Thoracic aorta (tissue), 2 donors: ENCODE measurements at regions not wholly inside any gene's neighbourhood (a gene's known extent, or its start where the extent isn't known, plus 50 kb on each side); places are given as distances from the start of the nearest gene placed in this dataset.

Source experiments
- ATAC-seq: fragments of 150-250 bp; one replicate; pipeline ENCODE4 v1.8.0; 2017; ENCODE audit warnings: low read depth; ENCODE audit not compliant: insufficient number of reproducible peaks, low FRiP score
- DNase-seq: peaks from one replicate; pipeline ENCODE4 v3.0.0-alpha.2; 2020; ENCODE audit warnings: low spot score
- H3K27ac ChIP-seq, 2 donors: fragments of 200-600 bp; sonication (generic); 1 replicate in 1 of 2; 2 replicates in 1 of 2; pipeline ENCODE4 v1.5.1; 2016; ENCODE audit warnings: mild to moderate bottlenecking in 2 of 2, moderate library complexity in 2 of 2
- H3K27me3 ChIP-seq: fragments of 200-600 bp; sonication (generic); replicated peaks from 2 replicates; pipeline ENCODE4 v1.6.0; 2016; ENCODE audit warnings: mild to moderate bottlenecking; ENCODE audit not compliant: insufficient read depth
- H3K36me3 ChIP-seq: fragments of 200-600 bp; sonication (generic); one replicate; pipeline ENCODE4 v1.5.1; 2016
- H3K4me1 ChIP-seq, 2 donors: fragments of 200-600 bp; sonication (generic); 1 replicate in 1 of 2; 2 replicates in 1 of 2; pipeline versions ENCODE4 v1.5.1 to v1.6.0; 2016; ENCODE audit warnings: low read depth in 2 of 2, mild to moderate bottlenecking in 1 of 2; ENCODE audit not compliant: control insufficient read depth in 1 of 2
- H3K4me3 ChIP-seq: fragments of 200-600 bp; sonication (generic); 2 replicates; pipeline ENCODE4 v1.5.1; 2016; ENCODE audit warnings: mild to moderate bottlenecking
- H3K9me3 ChIP-seq: fragments of 200-600 bp; sonication (generic); 2 replicates; pipeline ENCODE4 v1.5.1; 2016
- CTCF ChIP-seq: fragments of 200-600 bp; sonication (generic); IDR thresholded peaks from one replicate; pipeline ENCODE4 v1.5.1; 2019; ENCODE audit warnings: antibody characterized with exemption

GRCh38 chr13:76461484-76461883 lies 424.7 kb downstream of the KCTD12 start:
- H3K36me3 ChIP-seq, result no peaks in the 10 kb centered on the region
- no peaks in the 10 kb centered on the region for H3K27me3 ChIP-seq
- no peak for DNase-seq
- no peak for TF ChIP-seq CTCF
- H3K9me3 ChIP-seq, result no peaks in the 10 kb centered on the region
- H3K27ac ChIP-seq, result no peak overlapping the region
- no peak overlapping the region for H3K4me3 ChIP-seq
- no peak for ATAC-seq
- no peaks in the 10 kb centered on the region for H3K4me1 ChIP-seq

- Histone ChIP-seq H3K4me3 (no peak overlapping the region), H3K27me3 (no peaks in the 10 kb centered on the region), H3K9me3 (no peaks in the 10 kb centered on the region), H3K36me3 (no peaks in the 10 kb centered on the region), H3K27ac (no peak overlapping the region), H3K4me1 (no peaks in the 10 kb centered on the region)
- no peak for TF ChIP-seq CTCF
- ATAC-seq (no peak), DNase-seq (no peak)
Measured at GRCh38 chr13:76459863-76460262, 426.3 kb downstream of the KCTD12 start.

GRCh38 chr13:76455960-76456359 lies 430.2 kb downstream of the KCTD12 start:
- DNase-seq, result no peak
- Histone ChIP-seq H3K27ac (no peak overlapping the region), H3K4me3 (no peak overlapping the region), H3K27me3 (no peaks in the 10 kb centered on the region), H3K4me1 (no peaks in the 10 kb centered on the region), H3K9me3 (peaks cover 21% of the 10 kb centered on the region), H3K36me3 (no peaks in the 10 kb centered on the region)
- ATAC-seq, result no peak
- no peak for TF ChIP-seq CTCF

- Histone ChIP-seq H3K9me3 (peaks cover 21% of the 10 kb centered on the region), H3K27ac (no peak overlapping the region), H3K36me3 (no peaks in the 10 kb centered on the region), H3K4me3 (no peak overlapping the region), H3K27me3 (no peaks in the 10 kb centered on the region), H3K4me1 (no peaks in the 10 kb centered on the region)
- DNase-seq (no peak), ATAC-seq (no peak)
- no peak for TF ChIP-seq CTCF
Measured at GRCh38 chr13:76454991-76455390, 431.2 kb downstream of the KCTD12 start.

- Histone ChIP-seq H3K4me3 (no peak overlapping the region), H3K36me3 (no peaks in the 10 kb centered on the region), H3K27me3 (no peaks in the 10 kb centered on the region), H3K27ac (no peak overlapping the region), H3K9me3 (peaks cover 21% of the 10 kb centered on the region), H3K4me1 (peaks cover 0 to 5% of the 10 kb centered on the region in 2 donors)
- TF ChIP-seq CTCF, result no peak
- ATAC-seq, result no peak
- no peak for DNase-seq
Measured at GRCh38 chr13:76449716-76450115, 436.5 kb downstream of the KCTD12 start.
